HCT116 (cell line): ENCODE measurements at regions not wholly inside any gene's neighbourhood (a gene's known extent, or its start where the extent isn't known, plus 50 kb on each side); places are given as distances from the start of the nearest gene placed in this dataset.

Experiments
- ATAC-seq: fragments of 200-7000 bp; cut with Tn5 transposase; 2 replicates; pipeline ENCODE4 v1.9.1; 2020; ENCODE audit warnings: mild to moderate bottlenecking, moderate library complexity
- BruUV-seq: library from RNA; stranded (reverse); fragments of 400-500 nt; replicated peaks from 2 replicates; lab custom pipeline; 2021; lab: Mats Ljungman, UMichigan
- CTCF ChIA-PET: fragments of 300-600 bp; sonication (Branson Sonifier 250); formaldehyde crosslinking; loops from one replicate; lab custom pipeline; 2021; ENCODE audit warnings: antibody characterized with exemption; lab: Charles Lee
- POLR2A ChIA-PET: fragments of 300-600, 350-600 bp; sonication (Branson Sonifier 250); formaldehyde crosslinking; loops from one replicate; lab custom pipeline; 2021; ENCODE audit warnings: antibody characterized with exemption; lab: Charles Lee
- RAD21 ChIA-PET, 2 experiments: fragments of 300-600 bp; sonication (Branson Sonifier 250); formaldehyde crosslinking; loops; one replicate each; lab custom pipeline; 2023; ENCODE audit warnings: low total read pairs in 2 of 2; ENCODE audit not compliant: uncharacterized antibody in 2 of 2, unreplicated experiment in 2 of 2, low non-redundant PET in 1 of 2; lab: Charles Lee
- DNase-seq: peaks from one replicate; pipeline ENCODE4 v3.0.0-alpha.2; 2010; ENCODE audit warnings: low read depth, low spot score
- H2AFZ ChIP-seq: fragments of 200-600 bp; shearing (Covaris generic), sonication (generic); 2 replicates; pipeline ENCODE4 v1.6.1; 2017; ENCODE audit warnings: low read depth, mixed run types, mixed read lengths, antibody characterized with exemption, low read length; ENCODE audit not compliant: poor library complexity, severe bottlenecking
- H3K27ac ChIP-seq: 2 replicates; pipeline ENCODE4 v1.5.1; 2012; ENCODE audit warnings: low read depth, low read length
- H3K27me3 ChIP-seq: fragments of 200-600 bp; sonication (generic); 2 replicates; pipeline ENCODE4 v1.6.1; 2016; ENCODE audit warnings: mixed run types, low read length, mixed read lengths; ENCODE audit not compliant: insufficient read depth
- H3K36me3 ChIP-seq, 2 experiments: fragments of 200-500 bp in 1 of 2; fragments of 200-600 bp in 1 of 2; sonication (Bioruptor generic) in 1 of 2; sonication (generic) in 1 of 2; 2 replicates each; pipeline versions ENCODE4 v1.5.1 to v1.6.1; 2014 to 2016; ENCODE audit warnings: low read length in 2 of 2, inconsistent platforms in 1 of 2, mixed read lengths in 1 of 2, mixed run types in 1 of 2; ENCODE audit not compliant: insufficient read depth in 2 of 2, control insufficient read depth in 1 of 2
- H3K4me1 ChIP-seq, 2 experiments: fragments of 200-600 bp in 1 of 2; sonication (generic) in 1 of 2; 2 replicates each; pipeline versions ENCODE4 v1.5.1 to v1.6.1; 2012 to 2017; ENCODE audit warnings: low read length in 2 of 2, inconsistent platforms in 1 of 2, mild to moderate bottlenecking in 1 of 2, mixed read lengths in 1 of 2, mixed run types in 1 of 2, moderate library complexity in 1 of 2; ENCODE audit not compliant: insufficient read depth in 2 of 2, control insufficient read depth in 1 of 2
- H3K4me2 ChIP-seq: fragments of 200-600 bp; sonication (generic); 2 replicates; pipeline ENCODE4 v1.6.1; 2017; ENCODE audit warnings: mixed run types, low read length, mixed read lengths
- H3K4me3 ChIP-seq, 2 experiments: fragments of 200-600 bp in 1 of 2; sonication (generic) in 1 of 2; replicated peaks in 1 of 2; 2 replicates each; pipeline ENCODE4 v1.5.1; 2011 to 2016; ENCODE audit warnings: low read length in 2 of 2, control low read depth in 1 of 2, low read depth in 1 of 2, mild to moderate bottlenecking in 1 of 2, mixed read lengths in 1 of 2, mixed run types in 1 of 2
- H3K79me2 ChIP-seq: fragments of 200-600 bp; sonication (generic); 2 replicates; pipeline ENCODE4 v1.6.1; 2017; ENCODE audit warnings: mild to moderate bottlenecking, mixed run types, low read length, moderate library complexity, mixed read lengths; ENCODE audit not compliant: insufficient read depth
- H3K9ac ChIP-seq: fragments of 200-600 bp; sonication (generic); 2 replicates; pipeline ENCODE4 v1.6.1; 2016; ENCODE audit warnings: low read length, mixed read lengths
- H3K9me2 ChIP-seq: fragments of 200-600 bp; sonication (generic), shearing (Covaris generic); 2 replicates; pipeline ENCODE4 v1.6.1; 2017; ENCODE audit warnings: mixed run types, mild to moderate bottlenecking, moderate library complexity; ENCODE audit not compliant: insufficient read depth
- H3K9me3 ChIP-seq, 2 experiments: fragments of 200-500 bp in 1 of 2; fragments of 200-600 bp in 1 of 2; sonication (Bioruptor generic) in 1 of 2; sonication (generic) in 1 of 2; 2 replicates each; pipeline ENCODE4 v1.6.1; 2014 to 2017; ENCODE audit warnings: low read length in 2 of 2, mixed read lengths in 2 of 2, inconsistent platforms in 1 of 2, low read depth in 1 of 2, mild to moderate bottlenecking in 1 of 2, mixed run types in 1 of 2, moderate library complexity in 1 of 2; ENCODE audit not compliant: control insufficient read depth in 1 of 2, insufficient read depth in 1 of 2
- H4K20me1 ChIP-seq: fragments of 200-600 bp; sonication (generic), shearing (Covaris generic); 2 replicates; pipeline ENCODE4 v1.6.1; 2017; ENCODE audit warnings: mixed run types, mild to moderate bottlenecking, moderate library complexity; ENCODE audit not compliant: insufficient read depth
- CBX3 ChIP-seq: IDR thresholded peaks from 2 replicates; pipeline ENCODE4 v1.6.1; 2012; ENCODE audit warnings: low read depth
- intact Hi-C: fragments of 100-400 bp; cut with micrococcal nuclease; formaldehyde crosslinking; loops from 2 replicates; pipeline ENCODE4 v1.10.0; 2022
- TF ChIP-seq, protein P1 (sequence below), 3 experiments: fragments of 200-600 bp in 1 of 3; sonication (generic) in 1 of 3; IDR thresholded peaks in 2 of 3; conservative IDR thresholded peaks in 1 of 3; 2 replicates each; pipeline ENCODE4 v1.5.1; 2012 to 2017; ENCODE audit warnings: low read depth in 2 of 3, low read length in 2 of 3, antibody characterized with exemption in 1 of 3, borderline replicate concordance in 1 of 3, control low read depth in 1 of 3, mild to moderate bottlenecking in 1 of 3, mixed read lengths in 1 of 3, mixed run types in 1 of 3, moderate library complexity in 1 of 3; ENCODE audit not compliant: insufficient read depth in 1 of 3

DNA sequence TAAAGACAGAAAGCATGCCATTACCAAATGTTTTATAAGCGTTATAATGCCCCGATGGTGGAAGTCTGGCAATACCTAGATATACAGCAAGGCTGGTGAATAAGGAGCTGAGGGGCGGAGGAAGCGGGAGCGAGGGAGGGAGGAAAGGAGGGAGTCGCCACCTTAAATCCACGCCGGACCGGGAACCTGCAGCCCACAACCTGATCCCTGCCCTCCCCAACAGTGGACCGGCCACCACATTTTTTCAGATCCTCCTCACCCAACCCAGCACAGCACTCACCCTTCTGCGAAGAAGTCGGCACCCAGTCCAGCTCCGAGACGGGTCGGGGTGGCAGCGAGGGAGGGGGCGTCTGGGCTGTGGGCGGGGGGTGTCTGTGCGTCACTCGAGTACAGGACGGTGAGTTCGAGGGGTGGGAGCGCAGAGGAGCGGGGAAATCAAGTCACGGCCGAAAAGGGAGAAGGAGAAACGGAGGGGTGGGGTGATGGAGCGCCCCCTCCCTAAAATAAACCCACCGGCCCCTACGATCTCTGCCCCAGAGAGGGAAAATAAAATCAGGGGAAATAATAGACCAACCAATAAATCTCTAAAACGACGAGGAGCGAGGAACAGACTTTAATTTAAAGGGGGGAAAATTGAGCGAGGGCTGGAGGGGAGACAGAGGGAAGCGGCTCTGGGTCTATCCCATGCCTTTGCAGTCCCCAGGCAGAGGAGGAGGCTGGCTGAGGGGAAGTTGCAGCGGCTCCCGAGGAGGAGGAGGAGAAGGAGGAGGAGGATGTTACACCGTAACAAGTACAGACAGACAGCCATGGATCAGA, 96.5 kb upstream of the SERTAD2 start:
- H3K4me3 ChIP-seq: peak overlapping the region; percentile 67 to 71
- no peaks in the 10 kb centered on the region for H3K9me3 ChIP-seq
- RAD21 ChIA-PET: interaction anchor here (0.6 to 1.8 kb wide), 10 partner anchors 18 to 420 kb away, joined by 3 to 12 read pairs (median 4); no protein-coding TSS in a partner anchor
- TF ChIP-seq, protein P1, sequence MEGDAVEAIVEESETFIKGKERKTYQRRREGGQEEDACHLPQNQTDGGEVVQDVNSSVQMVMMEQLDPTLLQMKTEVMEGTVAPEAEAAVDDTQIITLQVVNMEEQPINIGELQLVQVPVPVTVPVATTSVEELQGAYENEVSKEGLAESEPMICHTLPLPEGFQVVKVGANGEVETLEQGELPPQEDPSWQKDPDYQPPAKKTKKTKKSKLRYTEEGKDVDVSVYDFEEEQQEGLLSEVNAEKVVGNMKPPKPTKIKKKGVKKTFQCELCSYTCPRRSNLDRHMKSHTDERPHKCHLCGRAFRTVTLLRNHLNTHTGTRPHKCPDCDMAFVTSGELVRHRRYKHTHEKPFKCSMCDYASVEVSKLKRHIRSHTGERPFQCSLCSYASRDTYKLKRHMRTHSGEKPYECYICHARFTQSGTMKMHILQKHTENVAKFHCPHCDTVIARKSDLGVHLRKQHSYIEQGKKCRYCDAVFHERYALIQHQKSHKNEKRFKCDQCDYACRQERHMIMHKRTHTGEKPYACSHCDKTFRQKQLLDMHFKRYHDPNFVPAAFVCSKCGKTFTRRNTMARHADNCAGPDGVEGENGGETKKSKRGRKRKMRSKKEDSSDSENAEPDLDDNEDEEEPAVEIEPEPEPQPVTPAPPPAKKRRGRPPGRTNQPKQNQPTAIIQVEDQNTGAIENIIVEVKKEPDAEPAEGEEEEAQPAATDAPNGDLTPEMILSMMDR (IDR thresholded peaks at IDR 0.05 in 2 of 3, conservative IDR thresholded peaks at IDR 0.05 in 1 of 3; ENCODE audit: borderline replicate concordance in 1 of 3, insufficient read depth in 1 of 3, low read depth in 2 of 3, low read length in 2 of 3): 0 out of 6 replicates have a peak, but pooled peaks of 1 of the 3 experiments have one; percentile 14
- no peak for TF ChIP-seq CBX3
- H3K79me2 ChIP-seq: peaks cover 46% of the 10 kb centered on the region
- ATAC-seq: no peak; the same call in 1 of the 2 replicates
- no peaks in the 10 kb centered on the region for H3K36me3 ChIP-seq
- no peaks in the 10 kb centered on the region for H3K27me3 ChIP-seq
- no peaks in the 10 kb centered on the region for H4K20me1 ChIP-seq
- peak overlapping the region; percentile 82 for H3K4me2 ChIP-seq
- H3K9ac ChIP-seq: peak overlapping the region; percentile 74
- H3K27ac ChIP-seq: peak overlapping the region; percentile 75
- no TSS peak for BruUV-seq
- H3K4me1 ChIP-seq: peaks cover 36 to 67% of the 10 kb centered on the region in 2 experiments
- no peak for DNase-seq
- CTCF ChIA-PET: interaction anchor here (0.9 to 1.7 kb wide), 9 partner anchors 9 to 114 kb away, joined by 3 to 11 read pairs (median 4); no protein-coding TSS in a partner anchor
- POLR2A ChIA-PET: interaction anchor here (0.6 to 3.5 kb wide), 20 partner anchors 13 to 940 kb away, joined by 3 to 33 read pairs (median 6); partner anchors contain the start of genes RAB1A and SERTAD2
- intact Hi-C loops: loop anchor here (2.0 kb wide), 4 partner anchors 89 to 225 kb away; partner anchors contain the start of gene AFTPH
- H3K9me2 ChIP-seq: no peaks in the 10 kb centered on the region
- no peak overlapping the region for H2AFZ ChIP-seq
